Heart right ventricle (tissue), 16 donors: ENCODE measurements at regions not wholly inside any gene's neighbourhood (a gene's known extent, or its start where the extent isn't known, plus 50 kb on each side); places are given as distances from the start of the nearest gene placed in this dataset.
"Not testable (repeated sequence)": the region's sequence is repeated elsewhere in the genome, so short reads cannot be mapped to it uniquely, and the experiment has no call there.

Experiments
- ATAC-seq, 8 donors: fragments of 200-7000 bp; cut with Tn5 transposase; one replicate each; pipeline ENCODE4 v1.9.1; 2020; ENCODE audit warnings: mild to moderate bottlenecking in 8 of 8, moderate library complexity in 8 of 8, moderate number of reproducible peaks in 1 of 8
- DNase-seq, 2 donors: peaks; one replicate each; pipeline ENCODE4 v3.0.0-alpha.2; 2020
- H3K27ac ChIP-seq, 10 donors: fragments of 200-600 bp; sonication (generic) in 2 of 10; one replicate each; pipeline versions ENCODE4 v1.5.0 to v1.8.0; 2020 to 2022; ENCODE audit warnings: mild to moderate bottlenecking in 3 of 10
- H3K27me3 ChIP-seq, 7 donors: fragments of 200-600 bp; one replicate each; pipeline ENCODE4 v1.8.0; 2021 to 2022; ENCODE audit warnings: mild to moderate bottlenecking in 2 of 7
- H3K36me3 ChIP-seq, 9 donors: fragments of 200-600 bp; sonication (generic) in 1 of 9; one replicate each; pipeline versions ENCODE4 v1.5.0 to v1.8.0; 2020 to 2022; ENCODE audit warnings: mild to moderate bottlenecking in 2 of 9
- H3K4me1 ChIP-seq, 9 donors: fragments of 200-600 bp; sonication (generic) in 1 of 9; one replicate each; pipeline versions ENCODE4 v1.5.0 to v1.8.0; 2020 to 2022; ENCODE audit warnings: mild to moderate bottlenecking in 4 of 9
- H3K4me3 ChIP-seq, 10 donors: fragments of 200-600 bp; sonication (generic) in 2 of 10; one replicate each; pipeline versions ENCODE4 v1.5.0 to v1.8.0; 2020 to 2022; ENCODE audit warnings: mild to moderate bottlenecking in 7 of 10, moderate library complexity in 2 of 10
- H3K9me3 ChIP-seq, 11 donors: fragments of 200-600 bp in 10 of 11; sonication (generic) in 2 of 11; one replicate each; pipeline versions ENCODE4 v1.5.0 to v1.8.0; 2013 to 2022; ENCODE audit warnings: mild to moderate bottlenecking in 2 of 11, control low read depth in 1 of 11, moderate library complexity in 1 of 11
- CTCF ChIP-seq, 9 donors: fragments of 200-600 bp; sonication (generic) in 2 of 9; IDR thresholded peaks; one replicate each; pipeline versions ENCODE4 v1.5.0 to v1.8.0; 2021 to 2022; ENCODE audit warnings: antibody characterized with exemption in 9 of 9, mild to moderate bottlenecking in 5 of 9, moderate library complexity in 1 of 9
- WGBS, 2 donors: extraction: QIAGEN DNeasy Blood & Tissue Kit; methylation state at CpG; one replicate each; pipeline ENCODE4 v1.1.7; 2013; ENCODE audit warnings: inconsistent platforms in 1 of 2; 5-methylcytosine and 5-hydroxymethylcytosine counted together
- intact Hi-C, 10 donors: fragments of 100-400 bp; cut with DNase I; formaldehyde crosslinking; loops; one replicate each; pipeline versions ENCODE4 v1.11.1 to v1.14.2; 2022
- donor health status: Arrhythmogenic right ventricular cardiomyopathy.
- donor health status: ischemic (EF 13 %, LVEDD 7.1; RV severe dilation, severe dysfunction).
- donor health status: healthy with polysubstance abuse.
- donor health status: DM: no; HTN: yes; CAD: no.
- donor health status: DM: no; HTN: no; CAD: no.
- donor health status: ischemic (EF 25% LVEDD 6.9; RV normal size, moderate dysfunction).
- donor health status: ischemic (EF 25% LVEDD 5.7; RV mildly dilated, moderate dysfunction).
- donor health status: healthy.
- donor health status: DM: yes; HTN: yes; CAD: no.
- donor health status: Ischemic cardiomyopathy.
- donor health status: ischemic (EF 35%, LVEDD 5.7; RV mildly dilated, moderate dysfunction).
- donor health status: nonischemic (EF 11% LVEDD 7.7; RV severe dilation, severe dysfunction).
- donor health status: DM: yes; HTN: yes; CAD: no.
- donor health status: PGD.
- donor health status: ischemic (EF 29% LVEDD 5.4; RV normal size, mild dysfunction).
- donor health status: nonischemic (EF 23%, LVEDD 6.1; RV moderate dilation, normal function).

- WGBS, 2 donors, result 46 to 49% methylated on average over 7 of the region's 7 CpGs
- peak in 1 of 8 donors; percentile 33 for ATAC-seq
- peak overlapping the region in 1 of 10 donors; percentile 6 for H3K4me3 ChIP-seq
Observed at GRCh38 chr1:221575605-221576004, 166.3 kb downstream of the DUSP10 start.

GRCh38 chr1:221576268-221576667 is 165.6 kb downstream of the DUSP10 start:
- DNase-seq (no peak), ATAC-seq (no peak)
- Histone ChIP-seq H3K27me3 (no peaks in the 10 kb centered on the region), H3K9me3 (peaks cover 0 to 6% (median 0%) of the 10 kb centered on the region in 11 donors), H3K27ac (no peak overlapping the region), H3K4me1 (peaks cover 0 to 12% (median 0%) of the 10 kb centered on the region in 9 donors), H3K36me3 (no peaks in the 10 kb centered on the region), H3K4me3 (no peak overlapping the region)
- WGBS, 2 donors, result 69% methylated on average over 3 of the region's 3 CpGs
- TF ChIP-seq CTCF (IDR thresholded peaks at IDR 0.05), result no peak
- intact Hi-C loops, result no loop called here

More at GRCh38 chr1:221575605-221576004, 166.3 kb downstream of the DUSP10 start:
- no peak for TF ChIP-seq CTCF (IDR thresholded peaks at IDR 0.05)
- peaks cover 0 to 12% (median 0%) of the 10 kb centered on the region in 9 donors for H3K4me1 ChIP-seq
- no peaks in the 10 kb centered on the region for H3K27me3 ChIP-seq
- no peaks in the 10 kb centered on the region for H3K36me3 ChIP-seq
- H3K27ac ChIP-seq, result no peak overlapping the region
- H3K9me3 ChIP-seq, result peaks cover 0 to 6% (median 0%) of the 10 kb centered on the region in 11 donors
- intact Hi-C loops, result no loop called here
- no peak for DNase-seq

- Histone ChIP-seq H3K4me3 (no peak overlapping the region), H3K27me3 (no peaks in the 10 kb centered on the region), H3K9me3 (peaks cover 0 to 5% (median 0%) of the 10 kb centered on the region in 11 donors), H3K36me3 (no peaks in the 10 kb centered on the region), H3K4me1 (no peaks in the 10 kb centered on the region), H3K27ac (no peak overlapping the region)
- no peak for TF ChIP-seq CTCF (IDR thresholded peaks at IDR 0.05)
- 75 to 80% methylated on average over 2 of the region's 2 CpGs for WGBS, 2 donors
- no peak for DNase-seq
- no peak for ATAC-seq
- intact Hi-C loops, result no loop called here
Observed at GRCh38 chr1:221583465-221583864, 158.4 kb downstream of the DUSP10 start.

GRCh38 chr1:221587013-221587412 is 154.9 kb downstream of the DUSP10 start:
- not testable (repeated sequence) for DNase-seq

GRCh38 chr1:221591250-221591649 is 150.6 kb downstream of the DUSP10 start:
- H3K4me1 ChIP-seq, H3K27ac ChIP-seq, H3K27me3 ChIP-seq, H3K36me3 ChIP-seq, ATAC-seq, H3K4me3 ChIP-seq, H3K9me3 ChIP-seq, intact Hi-C loops, DNase-seq: not testable (repeated sequence)

More at GRCh38 chr1:221587013-221587412, 154.9 kb downstream of the DUSP10 start:
- intact Hi-C loops, H3K4me1 ChIP-seq, H3K9me3 ChIP-seq, H3K27ac ChIP-seq, H3K36me3 ChIP-seq, ATAC-seq, H3K4me3 ChIP-seq, H3K27me3 ChIP-seq: not testable (repeated sequence)
- WGBS, 2 donors, result 89 to 93% methylated on average over 1 of the region's 1 CpG
